ENCODE measurements at regions not wholly inside any gene's neighbourhood (a gene's known extent, or its start where the extent isn't known, plus 50 kb on each side); places are given as distances from the start of the nearest gene placed in this dataset.

DNA sequence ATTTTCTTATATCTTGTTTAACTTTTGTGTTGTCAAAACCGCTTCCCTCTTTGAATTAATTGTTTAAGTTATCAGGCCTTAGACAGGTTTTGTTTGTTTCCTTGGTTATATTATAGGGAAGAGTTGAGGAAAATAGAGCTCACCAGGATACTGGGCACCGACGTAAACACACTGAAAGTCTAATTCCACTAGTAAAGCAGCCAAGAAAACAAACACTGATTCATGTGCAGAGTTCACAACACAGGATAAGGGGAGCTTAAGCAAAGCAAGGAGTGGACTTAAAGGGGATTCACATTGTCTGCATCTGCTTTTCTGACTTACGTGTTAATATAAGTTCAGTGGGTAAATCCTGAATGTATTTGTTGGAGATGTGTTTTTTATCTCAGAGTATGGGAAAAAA lies 139.0 kb upstream of the CDH6 start:
- TF ChIP-seq, protein P1, sequence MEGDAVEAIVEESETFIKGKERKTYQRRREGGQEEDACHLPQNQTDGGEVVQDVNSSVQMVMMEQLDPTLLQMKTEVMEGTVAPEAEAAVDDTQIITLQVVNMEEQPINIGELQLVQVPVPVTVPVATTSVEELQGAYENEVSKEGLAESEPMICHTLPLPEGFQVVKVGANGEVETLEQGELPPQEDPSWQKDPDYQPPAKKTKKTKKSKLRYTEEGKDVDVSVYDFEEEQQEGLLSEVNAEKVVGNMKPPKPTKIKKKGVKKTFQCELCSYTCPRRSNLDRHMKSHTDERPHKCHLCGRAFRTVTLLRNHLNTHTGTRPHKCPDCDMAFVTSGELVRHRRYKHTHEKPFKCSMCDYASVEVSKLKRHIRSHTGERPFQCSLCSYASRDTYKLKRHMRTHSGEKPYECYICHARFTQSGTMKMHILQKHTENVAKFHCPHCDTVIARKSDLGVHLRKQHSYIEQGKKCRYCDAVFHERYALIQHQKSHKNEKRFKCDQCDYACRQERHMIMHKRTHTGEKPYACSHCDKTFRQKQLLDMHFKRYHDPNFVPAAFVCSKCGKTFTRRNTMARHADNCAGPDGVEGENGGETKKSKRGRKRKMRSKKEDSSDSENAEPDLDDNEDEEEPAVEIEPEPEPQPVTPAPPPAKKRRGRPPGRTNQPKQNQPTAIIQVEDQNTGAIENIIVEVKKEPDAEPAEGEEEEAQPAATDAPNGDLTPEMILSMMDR (IDR thresholded peaks at IDR 0.05), result no peak
- no peak for TF ChIP-seq POLR2A (IDR thresholded peaks at IDR 0.05)

Data from testis (tissue), 2 donors.